H1 (cell line): ENCODE measurements at regions not wholly inside any gene's neighbourhood (a gene's known extent, or its start where the extent isn't known, plus 50 kb on each side); places are given as distances from the start of the nearest gene placed in this dataset.
"Not testable (repeated sequence)": the region's sequence is repeated elsewhere in the genome, so short reads cannot be mapped to it uniquely, and the experiment has no call there.

Experiments used
- CTCF ChIA-PET: fragments of 300-600 bp; sonication (Branson Sonifier 250); formaldehyde crosslinking; loops from one replicate; lab custom pipeline; 2021; ENCODE audit not compliant: partially characterized antibody; lab: Charles Lee
- POLR2A ChIA-PET: fragments of 300-600 bp; sonication (Branson Sonifier 250); formaldehyde crosslinking; loops from one replicate; lab custom pipeline; 2021; ENCODE audit warnings: inconsistent platforms; ENCODE audit not compliant: partially characterized antibody; lab: Charles Lee
- DNase-seq, 2 experiments: peaks; one replicate each; pipeline versions ENCODE4 v3.0.0 to v3.0.0-alpha.2; 2010 to 2022; ENCODE audit warnings: low spot score in 2 of 2, low read depth in 1 of 2, mixed read lengths in 1 of 2
- FAIRE-seq: peaks from 2 replicates; lab custom pipeline; 2011; peaks lifted over from hg19 to GRCh38; lab: Jason Lieb, UNC
- H2AFZ ChIP-seq: 2 replicates; pipeline ENCODE4 v1.8.1; 2012; ENCODE audit warnings: low read length, inconsistent platforms
- H2AK5ac ChIP-seq: 2 replicates; pipeline ENCODE4 v1.6.1; 2013; ENCODE audit warnings: low read depth, low read length
- H2BK120ac ChIP-seq: replicated peaks from 2 replicates; pipeline ENCODE3; 2013; ENCODE audit warnings: low read depth, low read length, inconsistent platforms
- H2BK12ac ChIP-seq: 2 replicates; pipeline ENCODE4 v1.6.1; 2013; ENCODE audit warnings: low read depth, low read length
- H2BK15ac ChIP-seq: 2 replicates; pipeline ENCODE4 v1.6.1; 2013; ENCODE audit warnings: low read length
- H2BK20ac ChIP-seq: 2 replicates; pipeline ENCODE4 v1.6.1; 2013; ENCODE audit warnings: low read length
- H2BK5ac ChIP-seq: 2 replicates; pipeline ENCODE4 v1.6.1; 2013; ENCODE audit warnings: low read depth, low read length
- H3K14ac ChIP-seq: 2 replicates; pipeline ENCODE4 v1.6.1; 2013; ENCODE audit warnings: inconsistent platforms; ENCODE audit not compliant: insufficient read length
- H3K18ac ChIP-seq: 2 replicates; pipeline ENCODE4 v1.6.1; 2013; ENCODE audit warnings: low read length; ENCODE audit errors: extremely low read depth
- H3K23ac ChIP-seq: 2 replicates; pipeline ENCODE4 v1.6.1; 2013; ENCODE audit warnings: inconsistent platforms; ENCODE audit not compliant: insufficient read length
- H3K23me2 ChIP-seq: 2 replicates; pipeline ENCODE4 v1.6.1; 2013; ENCODE audit warnings: low read depth, low read length
- H3K27ac ChIP-seq: 2 replicates; pipeline ENCODE4 v1.6.1; 2011; ENCODE audit warnings: low read depth, low read length, inconsistent platforms
- H3K27me3 ChIP-seq, 4 experiments: replicated peaks in 1 of 4; 1 replicate in 1 of 4; 2 replicates in 3 of 4; pipeline versions ENCODE4 v1.6.1 to v1.8.1; 2011 to 2013; ENCODE audit warnings: low read length in 3 of 4, mild to moderate bottlenecking in 3 of 4, inconsistent platforms in 2 of 4, mixed read lengths in 2 of 4, moderate library complexity in 1 of 4; ENCODE audit not compliant: control insufficient read depth in 3 of 4, insufficient read depth in 3 of 4; ENCODE audit errors: extremely low read depth in 1 of 4
- H3K36me3 ChIP-seq, 4 experiments: 2 replicates each; pipeline versions ENCODE4 v1.6.1 to v1.8.1; 2011 to 2013; ENCODE audit warnings: mild to moderate bottlenecking in 4 of 4, low read length in 3 of 4, moderate library complexity in 2 of 4, control low read depth in 1 of 4, inconsistent platforms in 1 of 4; ENCODE audit not compliant: insufficient read depth in 4 of 4, control insufficient read depth in 2 of 4
- H3K4ac ChIP-seq: replicated peaks from 2 replicates; pipeline ENCODE3; 2013; ENCODE audit warnings: low read length, low read depth, mixed read lengths, inconsistent platforms; ENCODE audit not compliant: insufficient read length
- H3K4me1 ChIP-seq, 4 experiments: replicated peaks in 1 of 4; 1 replicate in 1 of 4; 2 replicates in 3 of 4; pipeline versions ENCODE4 v1.6.1 to v1.8.1; 2011 to 2013; ENCODE audit warnings: low read length in 3 of 4, inconsistent platforms in 2 of 4, mixed read lengths in 1 of 4; ENCODE audit not compliant: insufficient read depth in 4 of 4, control insufficient read depth in 3 of 4
- H3K4me2 ChIP-seq, 2 experiments: 2 replicates each; pipeline versions ENCODE4 v1.6.1 to v1.8.1; 2011 to 2013; ENCODE audit warnings: low read depth in 2 of 2, low read length in 2 of 2, control low read depth in 1 of 2, inconsistent platforms in 1 of 2, mild to moderate bottlenecking in 1 of 2; ENCODE audit not compliant: insufficient read depth in 1 of 2
- H3K4me3 ChIP-seq, 4 experiments: fragments of 200-600, 300-600 bp in 1 of 4; sonication (generic), shearing (Covaris generic), sonication (Bioruptor Twin) in 1 of 4; 2 replicates each; pipeline versions ENCODE4 v1.5.1 to v1.8.1; 2011 to 2016; ENCODE audit warnings: low read length in 4 of 4, low read depth in 3 of 4, control low read depth in 2 of 4, inconsistent platforms in 2 of 4, mild to moderate bottlenecking in 2 of 4, mixed read lengths in 1 of 4, moderate library complexity in 1 of 4; ENCODE audit not compliant: insufficient read depth in 2 of 4; ENCODE audit errors: extremely low read depth in 1 of 4
- H3K56ac ChIP-seq: replicated peaks from 2 replicates; pipeline ENCODE3; 2013; ENCODE audit warnings: low read depth, mild to moderate bottlenecking, mixed read lengths, low read length, inconsistent platforms; ENCODE audit not compliant: insufficient read length
- H3K79me1 ChIP-seq: 2 replicates; pipeline ENCODE4 v1.6.1; 2013; ENCODE audit warnings: low read depth, low read length, control low read depth
- H3K79me2 ChIP-seq, 2 experiments: 2 replicates each; pipeline versions ENCODE4 v1.6.1 to v1.8.1; 2012 to 2013; ENCODE audit warnings: low read length in 2 of 2, mild to moderate bottlenecking in 2 of 2, inconsistent platforms in 1 of 2; ENCODE audit not compliant: insufficient read depth in 2 of 2, control insufficient read depth in 1 of 2
- H3K9ac ChIP-seq, 4 experiments: replicated peaks in 1 of 4; 1 replicate in 1 of 4; 2 replicates in 3 of 4; pipeline versions ENCODE4 v1.6.1 to v1.8.1; 2011 to 2013; ENCODE audit warnings: low read depth in 3 of 4, low read length in 3 of 4, control low read depth in 2 of 4, mild to moderate bottlenecking in 2 of 4, moderate library complexity in 2 of 4, inconsistent platforms in 1 of 4; ENCODE audit errors: extremely low read depth in 1 of 4
- H3K9me3 ChIP-seq, 2 experiments: 2 replicates each; pipeline versions ENCODE4 v1.6.1 to v1.8.1; 2012 to 2013; ENCODE audit warnings: mild to moderate bottlenecking in 2 of 2, moderate library complexity in 2 of 2, control low read depth in 1 of 2, inconsistent platforms in 1 of 2, low read depth in 1 of 2, low read length in 1 of 2, mixed read lengths in 1 of 2; ENCODE audit not compliant: insufficient read depth in 2 of 2
- H4K20me1 ChIP-seq, 2 experiments: replicated peaks in 1 of 2; 2 replicates each; pipeline versions ENCODE3 to v1.8.1; 2011 to 2013; ENCODE audit warnings: inconsistent platforms in 2 of 2, low read length in 2 of 2, mild to moderate bottlenecking in 1 of 2; ENCODE audit not compliant: insufficient read depth in 2 of 2, control insufficient read depth in 1 of 2
- H4K5ac ChIP-seq: 2 replicates; pipeline ENCODE4 v1.6.1; 2013; ENCODE audit warnings: low read length, low read depth, mixed read lengths, inconsistent platforms; ENCODE audit not compliant: insufficient read length
- H4K8ac ChIP-seq: 2 replicates; pipeline ENCODE4 v1.8.0; 2013; ENCODE audit warnings: mild to moderate bottlenecking, moderate library complexity, low read length, inconsistent platforms; ENCODE audit not compliant: insufficient read depth; ENCODE audit errors: extremely low read depth
- H4K91ac ChIP-seq: replicated peaks from 2 replicates; pipeline ENCODE3; 2013; ENCODE audit warnings: low read length, mixed read lengths, inconsistent platforms; ENCODE audit not compliant: insufficient read length
- KDM4A ChIP-seq: IDR thresholded peaks from one replicate; pipeline ENCODE4 v1.7.1; 2012; ENCODE audit warnings: low read depth, mild to moderate bottlenecking, moderate library complexity, low read length, inconsistent platforms; ENCODE audit not compliant: severe bottlenecking
- MAX ChIP-seq: IDR thresholded peaks from 2 replicates; pipeline ENCODE4 v1.6.1; 2012; ENCODE audit warnings: inconsistent platforms
- NRF1 ChIP-seq: IDR thresholded peaks from 2 replicates; pipeline ENCODE4 v1.6.1; 2011; ENCODE audit warnings: mild to moderate bottlenecking, low read depth, low read length, improper control_type of control experiment
- SP2 ChIP-seq: IDR thresholded peaks from 2 replicates; pipeline ENCODE4 v1.6.1; 2012; ENCODE audit warnings: mild to moderate bottlenecking, low read length, inconsistent platforms
- WGBS, 2 experiments: shearing (Covaris generic) in 1 of 2; methylation state at CpG; one replicate each; pipeline versions ENCODE4 v1.1.6 to v1.1.7; 2013 to 2015; ENCODE audit warnings: low lambda C conversion rate in 2 of 2, mixed read lengths in 2 of 2, inconsistent platforms in 1 of 2, low coverage in 1 of 2, missing lambda C conversion rate in 1 of 2; ENCODE audit not compliant: insufficient replicate concordance in 2 of 2, insufficient coverage in 1 of 2, insufficient read length in 1 of 2; ENCODE audit errors: extremely low coverage in 1 of 2, missing lambda C conversion rate in 1 of 2; 5-methylcytosine and 5-hydroxymethylcytosine counted together

GRCh38 chr4:3936184-3936583, 170.0 kb downstream of the ADRA2C start (continued):
- TF ChIP-seq NRF1 (no peak), SP2 (no peak), MAX (no peak), KDM4A (no peak)
- TF ChIP-seq, all 59 proteins: peak for 0

DNA sequence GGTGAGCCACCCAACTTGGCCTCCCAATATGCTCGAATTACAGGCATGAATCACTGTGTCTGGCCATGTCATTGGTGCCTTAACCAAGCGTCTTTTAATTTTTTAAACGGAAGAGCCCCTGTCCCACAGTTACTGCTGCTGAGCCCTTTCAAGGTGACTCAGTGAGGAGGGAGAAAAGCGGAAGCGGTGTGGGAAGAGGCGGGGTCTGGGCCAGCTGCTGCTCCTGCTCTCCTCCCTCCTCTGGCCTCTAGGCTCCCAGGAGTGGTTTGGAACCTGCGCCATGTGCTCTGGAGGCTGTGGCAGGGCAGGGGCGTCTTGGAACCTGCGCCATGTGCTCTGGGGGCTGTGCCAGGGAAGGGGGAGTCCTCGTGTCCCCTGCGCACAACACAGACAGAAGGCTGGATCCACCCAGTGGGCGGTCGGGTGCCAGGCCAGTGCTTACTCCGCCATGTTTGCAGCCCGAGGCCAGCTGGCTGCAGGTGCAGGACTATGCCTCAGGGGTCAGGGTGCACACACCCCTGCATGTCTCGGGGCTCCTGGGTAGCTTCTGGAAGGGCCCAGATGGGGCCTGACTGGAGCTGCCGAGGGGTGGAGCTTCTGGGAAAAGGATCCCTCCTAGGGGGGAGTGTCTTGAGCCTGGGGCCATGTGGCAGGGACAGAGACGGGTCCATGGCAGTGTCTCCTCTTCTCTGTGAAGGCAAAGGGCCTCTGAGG, 171.8 kb downstream of the ADRA2C start:
- H2AFZ ChIP-seq, H2BK120ac ChIP-seq, H3K4me3 ChIP-seq, H3K9ac ChIP-seq, H4K91ac ChIP-seq, H3K56ac ChIP-seq, POLR2A ChIA-PET, H3K27me3 ChIP-seq, H3K23me2 ChIP-seq, H3K23ac ChIP-seq, H3K79me2 ChIP-seq, H4K5ac ChIP-seq, H2BK15ac ChIP-seq, H3K4me2 ChIP-seq, DNase-seq, H3K36me3 ChIP-seq, H3K27ac ChIP-seq, H2BK20ac ChIP-seq, H4K8ac ChIP-seq, H3K18ac ChIP-seq, H4K20me1 ChIP-seq, H3K4ac ChIP-seq, H2BK12ac ChIP-seq, H2AK5ac ChIP-seq, H2BK5ac ChIP-seq, H3K79me1 ChIP-seq, H3K14ac ChIP-seq, FAIRE-seq, H3K9me3 ChIP-seq, H3K4me1 ChIP-seq: not testable (repeated sequence)
- CTCF ChIA-PET = interaction anchor here (1.1 kb wide), 1 partner anchor 147 kb away, joined by 3 read pairs; no protein-coding TSS in a partner anchor
- WGBS, 2 experiments = 92% methylated on average over 9 of the region's 18 CpGs; no CpG with 5 or more reads in 1 of the 2 experiments
